D721Med (cell line): ENCODE measurements at regions not wholly inside any gene's neighbourhood (a gene's known extent, or its start where the extent isn't known, plus 50 kb on each side); places are given as distances from the start of the nearest gene placed in this dataset.

Experiments
- DNase-seq: peaks from one replicate; pipeline ENCODE4 v3.0.0; 2011; ENCODE audit warnings: low spot score; ENCODE audit not compliant: insufficient read length
- FAIRE-seq: peaks from 2 replicates; lab custom pipeline; 2011; peaks lifted over from hg19 to GRCh38; lab: Jason Lieb, UNC
- CTCF ChIP-seq: IDR thresholded peaks from 2 replicates; pipeline ENCODE4 v1.5.1; 2012; ENCODE audit warnings: mild to moderate bottlenecking, control low read depth; ENCODE audit not compliant: insufficient read depth; ENCODE audit errors: missing control alignments

GRCh38 chr12:63470161-63470560 lies 198.1 kb downstream of the DPY19L2 start:
- TF ChIP-seq CTCF: no peak
- FAIRE-seq (no peak), DNase-seq (no peak)

DNA sequence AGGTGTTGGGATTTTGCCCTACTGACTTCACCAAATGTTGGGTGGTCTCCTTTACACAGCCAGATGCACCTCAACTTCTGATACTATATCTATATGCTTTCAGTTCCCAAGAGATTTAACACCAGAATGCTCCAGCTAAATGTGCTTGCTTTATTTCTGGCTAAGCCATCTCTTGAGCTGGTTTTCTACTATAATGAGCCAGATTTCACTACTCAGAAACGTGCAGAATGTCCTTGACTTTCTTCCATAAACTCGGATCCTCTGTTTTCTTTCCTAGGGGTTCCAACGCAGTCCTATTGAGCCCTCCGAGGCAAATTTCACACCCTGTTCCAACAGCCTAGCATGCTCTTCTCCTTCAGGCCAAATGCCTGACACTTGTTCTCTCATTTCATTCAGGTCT lies 200.3 kb downstream of the DPY19L2 start:
- no peak for TF ChIP-seq CTCF
- no peak for FAIRE-seq
- no peak for DNase-seq

DNA sequence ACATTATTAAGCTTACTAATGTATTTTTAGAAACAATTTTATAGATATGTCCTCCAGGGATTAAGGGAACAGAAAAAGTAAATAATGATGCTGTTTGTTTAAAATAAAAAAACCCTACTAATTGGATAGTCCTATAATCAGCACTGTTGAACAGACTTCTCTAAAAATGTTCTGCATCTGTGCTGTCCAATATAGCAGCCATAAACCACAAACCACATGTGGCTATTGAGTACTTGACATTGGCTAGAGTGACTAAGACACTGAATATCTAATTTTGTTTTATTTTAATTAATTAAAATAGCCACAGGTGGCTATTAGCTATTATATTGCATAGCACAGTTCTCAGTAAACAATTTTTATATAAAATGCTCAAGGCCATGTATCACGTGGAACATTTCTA lies 210.4 kb downstream of the DPY19L2 start:
- DNase-seq (no peak), FAIRE-seq (no peak)
- TF ChIP-seq CTCF: no peak

- FAIRE-seq: no peak
- DNase-seq: no peak
- TF ChIP-seq CTCF: no peak
These were observed 210.9 kb downstream of the DPY19L2 start for GRCh38 chr12:63457428-63457827.

- no peak for FAIRE-seq
- DNase-seq: no peak
- no peak for TF ChIP-seq CTCF
These were observed 217.5 kb downstream of the DPY19L2 start for GRCh38 chr12:63450816-63451215.

- FAIRE-seq: no peak
These were observed 218.0 kb downstream of the DPY19L2 start for GRCh38 chr12:63450334-63450733.

DNA sequence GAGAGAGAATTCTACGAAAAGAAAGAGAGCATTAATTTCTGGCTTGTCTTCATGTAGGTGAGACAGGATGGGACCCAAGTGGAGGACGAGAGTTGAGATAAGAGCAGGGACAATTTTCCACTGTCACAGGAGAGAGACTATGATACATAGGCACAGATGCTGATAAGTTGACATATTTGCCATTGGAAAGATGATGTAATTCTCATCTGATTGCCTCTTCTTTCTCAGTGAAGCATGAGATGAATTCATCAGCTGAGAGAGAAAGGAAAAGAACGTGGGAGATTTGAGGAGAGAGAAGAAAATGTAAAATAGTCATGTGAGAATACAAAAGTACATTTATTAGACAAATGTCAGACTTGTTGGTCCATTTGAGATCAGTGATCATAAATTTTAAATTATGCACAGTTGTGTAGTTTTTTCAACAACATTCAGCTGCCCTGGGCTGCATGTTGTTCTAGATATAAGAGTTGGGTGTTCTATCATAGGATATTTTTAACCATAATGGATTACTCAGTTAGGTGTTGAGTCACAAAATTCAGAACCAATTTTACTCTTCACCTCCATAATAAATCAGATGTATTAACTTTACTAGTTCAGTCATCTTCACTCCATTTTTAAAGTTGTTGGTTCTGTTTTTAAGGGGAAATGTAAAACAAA lies 222.9 kb downstream of the DPY19L2 start:
- FAIRE-seq: no peak
- no peak for DNase-seq
- TF ChIP-seq CTCF: no peak

More at GRCh38 chr12:63450334-63450733, 218.0 kb downstream of the DPY19L2 start:
- no peak for TF ChIP-seq CTCF
- no peak for DNase-seq
